Suppressor macrophage (primary cell): ENCODE measurements at regions not wholly inside any gene's neighbourhood (a gene's known extent, or its start where the extent isn't known, plus 50 kb on each side); places are given as distances from the start of the nearest gene placed in this dataset.
A peak's percentile ranks its signal among the peaks of the same experiment; 100 is the strongest.

ENCODE experiments used
- DNase-seq, 4 experiments: peaks; one replicate each; pipeline ENCODE4 v3.0.0-alpha.2; 2020 to 2022

DNA sequence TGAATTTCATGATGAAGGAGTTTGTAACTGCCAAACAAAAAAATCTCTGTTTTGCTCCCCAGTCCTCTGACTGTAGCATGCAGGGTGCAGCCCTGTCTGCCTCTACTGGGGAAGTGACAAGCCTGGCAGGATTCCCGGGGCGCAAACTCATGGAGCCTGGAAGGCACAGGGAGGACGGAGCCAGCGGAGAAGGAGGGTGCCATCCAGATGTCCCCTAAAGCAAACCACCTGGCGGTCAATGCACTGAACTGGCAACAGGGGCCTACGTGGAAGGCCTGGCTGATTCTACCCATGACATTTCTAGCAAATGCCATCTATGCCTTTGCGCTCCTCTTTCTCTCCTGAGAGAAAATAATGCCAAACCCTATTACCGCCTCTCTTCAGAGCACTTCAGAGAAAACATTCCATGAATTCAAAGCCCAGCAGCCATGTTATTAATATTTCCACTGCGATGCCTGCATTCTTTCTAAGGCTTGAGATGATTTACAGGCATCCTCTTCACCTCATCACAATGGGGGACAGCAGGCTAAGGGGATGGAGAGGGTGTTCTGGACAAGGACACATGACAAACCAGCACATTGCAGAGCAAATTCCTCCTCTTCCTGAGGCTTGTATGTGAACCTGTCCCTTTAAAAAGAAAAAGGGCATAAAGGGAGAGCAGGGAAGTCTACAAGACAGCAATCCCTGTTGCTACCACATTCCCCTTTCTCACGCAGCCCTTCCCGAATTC lies 329.3 kb upstream of the NOCT start:
- no peak for DNase-seq

DNA sequence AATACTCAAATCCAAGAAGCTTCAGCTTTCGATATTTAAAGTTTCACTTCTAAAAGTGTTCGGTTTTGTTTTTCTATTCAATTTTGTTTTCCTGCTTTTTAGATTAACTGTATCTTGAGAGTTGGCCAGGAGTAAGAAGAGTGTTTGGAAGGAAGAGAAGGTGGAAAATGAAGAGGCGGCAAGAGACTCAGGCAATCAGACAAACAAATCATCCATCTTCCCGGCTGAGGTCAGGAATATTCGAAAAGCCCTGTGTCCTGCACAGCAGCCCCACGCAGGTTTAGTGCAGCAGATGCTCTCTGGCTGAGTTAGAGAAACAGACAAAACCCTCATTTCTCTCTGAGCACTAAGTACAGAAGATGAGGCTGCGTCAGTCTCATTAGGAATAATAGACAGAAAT lies 330.3 kb upstream of the NOCT start:
- no peak for DNase-seq

DNA sequence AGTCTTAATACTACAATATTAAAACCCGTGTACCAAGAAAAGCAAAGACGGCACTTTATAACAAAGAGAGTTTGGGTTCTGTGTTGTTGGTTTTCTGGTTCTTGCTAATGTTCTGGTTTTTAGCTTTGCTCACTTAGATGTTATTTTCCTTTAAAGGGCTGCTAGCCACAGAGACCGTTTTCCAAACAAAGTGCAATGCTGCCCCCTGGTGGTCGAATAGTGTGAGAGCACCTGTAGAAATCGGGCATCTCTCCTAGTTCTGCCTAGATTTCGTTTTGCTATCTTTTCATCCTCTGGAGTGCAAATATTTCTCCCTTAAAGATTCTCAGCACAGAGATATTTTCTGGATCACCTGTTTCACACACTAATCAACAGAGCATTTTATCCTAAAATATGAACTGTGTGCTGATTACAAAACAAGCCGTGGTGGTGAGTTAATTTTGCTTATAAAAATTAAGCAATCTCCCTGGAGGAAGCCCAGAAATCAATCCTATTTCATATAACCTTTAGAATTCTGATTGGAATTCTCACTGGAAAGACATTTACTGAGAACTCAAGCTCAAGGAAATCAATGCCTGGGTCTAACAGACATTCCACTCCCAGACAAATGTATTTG lies 334.5 kb upstream of the NOCT start:
- DNase-seq: peak; percentile 82 to 92 (median 88)

DNA sequence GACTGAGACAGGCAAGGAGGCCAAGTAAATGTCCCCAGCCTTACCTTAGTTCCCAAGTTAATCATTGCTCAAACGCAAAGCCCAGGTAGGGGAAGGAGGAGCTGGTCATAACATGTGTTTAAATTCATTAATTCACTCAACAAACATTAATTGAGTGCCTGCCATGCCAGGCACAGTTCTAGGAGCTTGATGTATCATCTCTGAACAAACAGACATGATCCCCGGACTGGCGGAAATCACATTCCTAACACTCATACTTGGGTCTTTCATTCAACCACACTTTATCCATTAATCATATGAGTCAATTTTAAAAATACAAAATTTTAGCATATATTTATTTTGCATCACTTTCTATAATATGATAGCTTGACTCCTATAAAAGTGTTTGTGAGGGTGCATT lies 335.3 kb upstream of the NOCT start:
- DNase-seq: no peak

DNA sequence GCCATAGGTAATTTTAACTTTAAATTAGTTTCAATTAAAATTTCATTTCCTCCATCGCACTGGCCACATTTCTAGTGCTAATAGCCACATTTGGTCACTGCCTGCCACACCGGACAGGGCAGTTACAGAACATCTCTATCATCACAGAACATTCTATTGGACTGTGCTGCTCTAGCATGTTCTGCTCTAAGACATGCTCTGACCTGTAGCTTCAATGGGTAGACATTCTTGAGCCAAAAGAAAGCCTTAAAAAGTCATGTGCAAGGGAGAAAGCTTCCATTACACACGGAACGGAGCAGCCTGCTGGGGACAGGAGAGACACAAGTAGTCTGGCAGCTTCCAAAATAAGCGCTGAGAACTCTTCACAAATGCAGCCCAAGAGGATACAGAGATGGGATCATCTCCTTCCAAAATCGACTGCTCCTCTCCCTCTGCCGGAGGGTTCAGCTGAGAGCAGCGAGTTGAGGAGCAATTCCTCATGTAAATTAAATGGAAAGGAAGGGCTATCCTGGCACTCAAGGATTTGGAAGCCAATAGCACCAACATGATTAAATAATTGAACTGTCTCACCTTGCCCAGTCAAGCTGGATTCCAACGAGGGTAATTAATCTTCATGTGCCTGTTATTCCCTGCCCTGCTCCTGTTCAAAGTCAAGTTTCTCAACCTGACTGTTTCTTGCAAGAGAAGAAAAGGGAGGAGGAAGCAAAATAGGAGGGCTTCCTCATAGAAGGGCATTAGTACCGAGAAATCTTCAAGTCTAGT lies 336.4 kb upstream of the NOCT start:
- DNase-seq: no peak

DNA sequence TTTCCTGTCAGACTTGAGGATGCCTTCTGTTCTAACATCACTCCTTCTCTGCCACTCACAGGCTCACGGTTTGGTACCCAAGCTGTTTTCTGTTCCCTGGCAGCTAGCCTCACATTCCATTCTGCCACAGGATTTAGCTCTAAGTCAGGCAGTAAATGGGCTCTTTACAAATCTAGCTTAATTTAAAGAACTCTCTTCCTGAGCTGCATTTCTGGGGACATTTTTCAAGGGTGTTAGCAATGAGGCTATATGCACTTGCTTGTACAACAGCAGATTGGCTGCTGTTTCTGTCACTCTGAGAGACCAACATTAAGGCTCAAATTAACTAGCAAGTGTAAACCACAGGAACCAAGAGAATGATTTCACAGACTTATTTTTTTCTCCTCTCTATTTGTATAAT lies 337.8 kb upstream of the NOCT start:
- no peak for DNase-seq

DNA sequence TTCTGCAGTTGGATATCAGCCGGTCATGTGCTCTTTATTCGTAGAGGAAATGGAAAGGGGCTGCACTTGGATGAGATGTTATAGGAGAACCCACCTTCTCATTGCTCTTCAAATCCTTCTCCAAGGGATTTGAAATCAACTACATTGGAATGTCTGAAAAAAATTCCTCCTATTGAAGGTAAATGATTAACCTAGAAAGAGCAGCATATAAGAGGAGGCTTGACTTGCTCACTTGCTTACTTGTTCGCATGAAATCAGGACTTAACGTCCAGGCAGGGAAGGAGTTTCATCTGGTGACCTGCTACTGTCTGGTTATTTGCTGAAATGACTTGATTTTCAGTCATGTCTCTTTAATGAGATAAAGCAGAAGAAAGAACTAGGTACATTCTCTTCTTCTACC lies 338.4 kb upstream of the NOCT start:
- no peak for DNase-seq

DNA sequence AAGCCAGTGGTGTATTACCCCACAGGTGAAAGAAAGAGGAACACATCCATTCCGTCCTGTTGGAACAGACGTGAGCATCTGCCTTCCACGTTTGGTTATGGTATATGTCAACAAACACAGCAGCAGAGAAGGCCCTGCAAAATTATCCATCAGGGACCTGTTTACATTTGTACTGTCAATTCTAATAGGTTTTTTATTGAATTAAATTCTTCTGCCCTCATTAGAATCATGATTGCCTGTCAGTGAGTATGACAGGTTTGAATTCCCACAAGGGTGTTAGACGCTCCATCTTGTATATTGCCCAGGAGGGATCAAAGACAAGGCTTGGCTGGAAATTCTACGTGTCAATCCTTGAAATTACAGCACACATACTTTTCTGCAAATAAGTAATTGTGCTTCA lies 339.9 kb upstream of the NOCT start:
- no peak for DNase-seq

DNA sequence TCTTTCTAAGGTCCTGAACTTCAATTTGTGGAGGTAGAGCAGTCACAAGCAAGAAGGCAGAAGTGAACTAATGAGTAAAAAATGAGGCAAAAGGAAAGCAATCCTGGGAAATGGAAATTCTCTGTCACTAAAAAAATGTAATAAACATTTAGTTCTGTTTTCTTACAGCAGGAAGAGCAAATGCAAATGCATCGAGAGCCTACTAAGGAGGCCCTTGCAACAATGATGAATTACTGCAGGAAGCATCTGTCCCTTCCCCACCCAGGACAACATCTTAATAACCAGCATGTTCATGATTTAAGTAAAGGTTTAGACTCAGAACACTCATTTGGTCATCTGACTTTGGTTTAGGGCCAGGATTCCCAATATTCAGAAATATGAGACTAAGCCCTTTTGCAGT lies 341.4 kb upstream of the NOCT start:
- peak in 3 of 4 experiments; percentile 15 to 27 (median 19) for DNase-seq

DNA sequence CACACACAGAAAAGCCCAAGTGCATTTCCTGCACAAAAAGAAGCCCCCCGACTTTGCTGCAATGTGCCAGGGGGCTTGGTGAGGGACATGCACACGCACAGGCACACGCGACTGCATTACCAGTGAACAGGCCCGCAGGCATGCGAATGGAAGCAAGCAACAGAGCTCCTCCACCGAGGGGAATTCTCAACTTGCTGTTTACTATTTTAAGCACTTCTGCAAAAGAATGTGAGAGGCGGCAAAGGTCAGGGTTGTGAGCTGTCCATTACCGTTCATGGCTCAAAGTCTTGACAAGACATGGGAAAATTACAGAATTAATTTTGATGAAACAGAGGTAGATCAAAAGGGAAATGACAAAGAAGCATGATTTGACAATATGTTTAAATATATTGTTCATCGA lies 342.5 kb upstream of the NOCT start:
- DNase-seq: peak; percentile 56 to 74 (median 68)

DNA sequence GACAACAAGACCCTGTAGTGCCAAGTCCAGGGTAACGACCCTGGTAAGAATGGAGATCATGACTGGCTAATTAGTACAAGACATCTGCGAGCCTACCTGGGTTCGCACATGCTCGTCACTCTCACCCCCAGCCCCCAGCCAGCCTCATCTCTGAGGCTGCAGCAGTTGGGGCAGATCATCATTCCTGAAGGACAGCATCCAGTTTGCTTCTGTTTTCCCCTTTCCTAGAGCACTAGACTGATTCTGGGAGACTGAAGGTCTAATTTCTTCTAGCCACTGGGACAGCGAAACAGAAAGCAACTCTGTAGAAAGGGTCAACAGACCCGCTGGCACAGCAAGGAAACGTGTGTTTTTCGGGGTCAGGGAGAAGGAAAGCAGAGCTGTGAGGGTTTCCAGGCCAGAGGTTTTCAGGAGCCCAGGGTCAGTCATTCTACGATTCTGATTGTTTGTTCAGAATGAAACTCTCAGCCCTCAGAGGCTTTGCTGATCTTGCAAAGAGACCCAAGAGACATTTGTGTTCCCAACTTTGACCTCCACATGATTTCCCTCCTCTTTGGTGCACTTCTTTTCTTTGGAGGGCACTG lies 343.1 kb upstream of the NOCT start:
- no peak for DNase-seq

DNA sequence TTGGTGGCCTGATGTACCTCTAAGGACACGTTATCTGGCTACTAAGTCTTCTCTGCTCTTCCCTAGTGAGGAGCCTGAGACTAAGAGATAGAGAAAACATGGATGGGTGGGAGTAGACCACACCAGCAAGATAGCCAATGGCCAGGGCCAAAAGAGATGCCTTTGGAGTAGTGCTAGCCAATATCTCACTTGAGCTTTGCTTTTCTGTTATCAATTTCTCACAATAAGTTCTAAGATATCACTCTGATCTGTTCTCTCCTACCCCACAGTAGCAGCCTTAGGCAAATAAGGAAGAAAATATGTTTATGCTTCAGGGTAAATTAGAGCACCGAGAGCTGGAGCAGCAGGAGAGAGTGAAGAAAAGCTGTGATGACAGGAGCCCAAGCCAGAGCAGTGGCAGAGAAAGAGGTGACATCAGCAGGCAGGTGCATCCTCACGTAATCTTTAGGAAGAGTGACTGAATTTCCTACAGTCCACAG lies 343.9 kb upstream of the NOCT start:
- no peak for DNase-seq

DNA sequence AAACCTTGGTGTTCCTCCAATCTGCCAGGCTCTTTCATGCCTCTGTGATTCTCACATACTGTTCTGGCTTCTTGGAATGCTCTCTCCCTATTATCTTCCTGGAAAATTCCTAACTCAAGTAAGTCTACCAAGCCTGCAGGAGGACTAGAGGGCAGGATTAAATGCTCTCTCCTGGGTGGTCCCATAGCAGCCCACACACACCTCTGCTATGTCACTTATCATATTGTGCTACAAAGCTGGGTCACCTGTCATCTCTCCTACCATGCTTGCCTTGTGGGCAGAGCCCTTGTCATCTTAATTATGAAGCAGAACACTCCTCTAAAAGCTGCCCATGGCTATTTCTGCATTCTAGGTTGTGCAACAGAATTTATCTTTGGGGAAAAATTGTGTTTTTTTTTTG lies 344.5 kb upstream of the NOCT start:
- no peak for DNase-seq

DNA sequence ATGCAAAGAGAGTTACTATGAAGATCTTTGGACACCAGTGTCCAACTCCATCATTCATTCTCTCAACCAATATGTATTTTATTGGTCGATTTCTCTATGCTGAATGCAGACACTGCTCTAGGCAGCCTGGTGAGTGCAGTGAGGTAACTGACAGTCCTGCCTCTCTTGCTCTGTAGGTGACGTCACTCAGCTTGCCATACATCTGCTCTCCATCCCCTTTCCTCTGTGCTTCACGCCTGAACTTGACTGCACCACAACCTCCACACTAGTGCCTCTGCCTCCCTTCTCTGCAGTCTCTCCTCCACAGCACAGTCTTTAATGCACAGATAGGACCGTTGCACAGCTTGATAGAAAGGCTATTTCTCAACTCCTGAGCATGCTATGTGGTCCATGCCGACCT lies 344.9 kb upstream of the NOCT start:
- no peak for DNase-seq

DNA sequence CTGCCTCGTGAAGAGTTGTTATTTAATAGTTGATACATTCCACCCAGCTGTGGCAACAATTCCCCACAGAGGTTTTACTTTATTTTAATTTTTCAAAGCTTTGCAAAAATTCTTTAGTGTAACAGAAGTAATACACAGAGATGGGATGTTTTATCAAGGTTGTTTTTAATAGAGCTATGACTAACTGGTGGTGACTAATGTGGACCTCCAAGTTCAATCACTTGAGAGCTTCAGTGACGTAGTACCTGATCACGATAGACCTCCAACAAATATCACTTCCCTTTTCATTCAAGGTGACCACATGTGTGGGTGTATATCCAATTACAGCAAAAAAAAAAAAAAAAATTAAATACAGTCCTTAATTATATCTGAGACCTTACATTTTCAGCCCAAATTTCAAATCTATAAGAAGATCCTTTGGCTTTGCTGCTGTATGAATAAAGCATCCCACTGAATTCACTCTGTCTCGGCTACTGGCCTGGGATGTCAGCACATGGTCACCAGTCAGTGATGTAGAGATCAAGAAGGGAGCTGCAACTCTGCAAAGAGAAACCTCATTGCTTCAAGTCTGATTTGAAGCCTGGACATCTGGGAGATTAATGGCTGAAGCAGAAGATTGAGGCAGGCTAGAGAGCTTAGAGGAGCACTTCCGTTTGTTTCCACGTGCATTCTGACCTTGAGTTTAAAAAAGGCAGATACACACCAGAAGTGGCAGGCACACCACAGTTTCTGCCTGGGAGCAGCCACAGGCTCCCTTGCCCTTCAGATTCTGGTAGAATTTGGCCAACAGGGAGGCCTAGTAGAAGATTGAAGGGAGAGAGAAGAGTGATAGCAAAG lies 345.9 kb upstream of the NOCT start:
- DNase-seq: no peak

DNA sequence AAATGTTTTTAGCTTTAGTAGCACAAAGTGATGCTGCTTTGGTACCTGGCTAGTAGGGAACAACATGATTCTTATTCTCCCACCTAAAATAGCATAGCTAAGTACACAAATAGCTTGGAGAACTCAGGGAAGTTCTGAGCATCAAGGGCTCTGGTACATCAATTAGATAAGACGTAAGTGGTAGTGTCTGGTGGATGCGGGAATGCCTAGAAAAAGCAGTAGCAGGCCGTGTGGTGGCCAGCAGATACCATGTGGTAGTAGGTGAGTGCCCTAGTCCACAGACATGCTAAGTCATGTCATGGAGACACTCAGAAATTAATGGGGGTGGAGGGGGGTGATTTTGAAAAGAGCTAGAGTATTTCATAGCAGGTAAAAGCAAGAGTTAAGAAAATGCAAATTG lies 347.3 kb upstream of the NOCT start:
- no peak for DNase-seq

DNA sequence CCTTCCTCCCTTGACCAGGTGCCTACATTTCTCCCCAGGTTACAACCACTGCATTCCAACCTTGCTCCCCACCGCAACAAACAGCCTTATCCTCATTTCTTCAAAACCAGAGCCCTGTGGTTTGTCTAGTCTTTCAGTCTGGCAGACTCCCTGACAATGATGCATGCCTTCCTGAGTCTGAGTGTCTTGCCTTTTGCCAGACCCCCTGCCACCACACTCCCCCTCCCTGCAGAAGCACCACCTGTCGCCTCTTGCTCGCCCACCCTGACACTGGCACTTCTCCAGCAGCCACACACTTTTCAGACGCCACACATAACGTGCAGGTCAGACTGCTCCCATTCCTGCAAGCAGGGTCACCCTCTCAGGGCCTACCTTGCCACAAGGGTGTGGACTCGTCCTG lies 349.2 kb upstream of the NOCT start:
- no peak for DNase-seq

DNA sequence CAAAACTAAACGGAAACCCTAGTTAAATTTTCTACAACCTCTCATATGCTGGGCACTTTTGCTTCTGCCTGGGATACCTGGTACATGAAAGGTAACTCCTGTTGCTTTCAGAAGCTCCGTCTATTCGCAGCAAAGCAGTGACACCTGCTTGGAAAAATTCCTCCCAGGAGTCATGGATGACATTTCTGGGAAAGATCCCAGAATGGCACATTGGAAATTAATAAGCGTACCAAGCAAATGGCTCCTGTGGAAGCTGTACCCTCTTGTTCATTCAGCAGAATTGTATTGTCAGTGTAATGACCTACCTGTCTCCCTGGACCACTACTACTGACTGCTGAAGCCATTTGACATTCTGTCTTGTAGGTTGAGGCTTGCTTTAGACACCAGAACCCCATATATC lies 349.7 kb upstream of the NOCT start:
- no peak for DNase-seq

DNA sequence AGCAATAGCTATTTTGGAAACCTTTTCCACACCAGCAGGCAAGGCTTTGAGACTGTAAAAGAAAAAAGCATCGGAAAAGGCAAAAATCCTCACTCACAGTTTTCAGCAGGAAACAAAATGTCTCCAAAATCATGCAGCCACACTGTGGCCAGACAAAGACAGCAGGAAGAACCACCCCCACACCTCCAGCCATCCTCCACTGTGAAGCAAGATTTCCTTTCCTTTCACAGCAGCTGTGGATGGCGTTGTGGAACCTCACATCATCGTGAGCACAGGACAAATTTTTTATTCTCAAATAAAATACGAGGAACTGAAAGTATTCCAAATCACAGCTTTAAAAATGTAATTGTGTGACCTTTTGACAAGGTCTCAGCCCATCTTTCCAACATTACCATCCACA lies 351.7 kb upstream of the NOCT start:
- peak; percentile 9 to 45 (median 26) for DNase-seq

DNA sequence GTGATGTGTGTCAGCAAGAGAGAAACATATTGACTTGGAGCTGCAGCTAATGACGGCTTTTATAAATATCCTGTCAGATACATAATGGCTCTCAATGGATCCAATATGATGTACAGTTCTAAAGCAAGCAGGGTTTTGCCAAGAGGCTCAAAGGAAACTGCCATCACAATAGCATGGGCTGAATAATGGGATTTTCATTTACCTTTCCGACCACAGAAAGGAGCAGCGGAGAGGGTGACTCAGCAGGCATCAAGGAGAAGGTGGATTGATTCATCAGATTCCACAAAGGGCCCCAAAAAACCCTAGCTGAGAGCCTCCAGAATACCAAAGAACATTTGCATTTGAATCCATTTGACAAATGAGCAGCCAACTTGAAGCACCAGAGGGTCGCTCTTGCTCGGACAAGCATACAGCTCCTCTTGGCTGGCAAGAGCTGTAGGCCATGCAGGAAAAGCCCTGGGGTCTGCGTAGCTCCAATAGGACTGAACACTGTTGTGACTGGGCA lies 355.7 kb upstream of the NOCT start:
- DNase-seq: no peak

DNA sequence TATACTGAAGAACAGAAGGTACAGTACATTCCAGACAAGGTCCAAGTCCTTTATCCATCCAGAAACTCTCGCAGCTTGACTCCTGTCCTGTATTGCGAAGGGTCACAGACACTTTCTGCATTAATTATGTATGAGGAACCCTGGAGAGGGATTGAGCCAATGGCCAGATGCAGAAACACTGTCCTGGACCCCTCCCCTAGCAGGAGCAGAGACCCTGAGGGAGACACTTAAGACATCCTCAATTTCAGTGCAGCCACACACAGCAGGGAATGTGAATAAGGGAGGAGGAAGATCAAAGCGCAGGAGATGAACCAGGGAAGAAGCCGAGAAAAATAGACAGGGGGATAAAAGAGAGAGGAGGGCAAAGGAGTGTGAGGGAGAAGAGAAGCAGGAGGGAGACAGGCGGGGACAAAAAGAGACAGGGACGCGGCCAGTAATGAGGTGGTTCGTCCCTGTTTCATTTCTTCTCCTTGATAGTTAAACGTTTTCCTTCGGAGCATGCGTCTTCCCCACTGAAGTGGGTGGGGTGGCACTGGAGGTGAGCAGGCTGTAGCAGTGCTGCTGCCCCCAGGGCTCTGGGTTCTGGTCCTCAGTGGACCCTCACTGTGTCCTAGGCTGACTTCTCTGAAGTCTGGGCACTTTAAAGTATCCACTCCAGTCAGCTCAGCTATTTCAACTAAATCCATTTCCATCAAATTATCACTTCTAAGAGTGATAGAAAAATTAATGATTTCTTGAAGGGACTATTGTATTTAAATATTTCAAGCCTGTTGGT lies 356.4 kb upstream of the NOCT start:
- no peak for DNase-seq

DNA sequence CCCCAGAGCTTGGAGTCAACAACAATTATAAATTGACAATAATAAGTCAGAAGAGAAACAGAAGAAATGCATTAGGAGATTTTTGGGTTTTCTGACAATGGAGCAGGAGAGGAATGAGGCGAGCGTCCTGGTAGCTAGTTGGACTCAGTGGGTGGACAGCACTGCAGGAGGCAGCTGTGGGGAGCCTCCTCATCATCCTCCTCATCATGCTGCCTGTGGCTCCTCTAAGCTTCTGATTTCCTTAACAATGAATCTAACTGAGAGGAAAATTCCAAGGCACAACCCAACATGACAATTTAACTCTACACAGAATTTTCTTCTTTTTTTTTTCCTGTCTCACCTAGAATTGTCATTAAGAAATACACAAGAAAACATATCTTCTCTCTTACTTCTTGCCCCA lies 357.1 kb upstream of the NOCT start:
- DNase-seq: no peak
